ENCODE measurements at regions not wholly inside any gene's neighbourhood (a gene's known extent, or its start where the extent isn't known, plus 50 kb on each side); places are given as distances from the start of the nearest gene placed in this dataset.

DNA sequence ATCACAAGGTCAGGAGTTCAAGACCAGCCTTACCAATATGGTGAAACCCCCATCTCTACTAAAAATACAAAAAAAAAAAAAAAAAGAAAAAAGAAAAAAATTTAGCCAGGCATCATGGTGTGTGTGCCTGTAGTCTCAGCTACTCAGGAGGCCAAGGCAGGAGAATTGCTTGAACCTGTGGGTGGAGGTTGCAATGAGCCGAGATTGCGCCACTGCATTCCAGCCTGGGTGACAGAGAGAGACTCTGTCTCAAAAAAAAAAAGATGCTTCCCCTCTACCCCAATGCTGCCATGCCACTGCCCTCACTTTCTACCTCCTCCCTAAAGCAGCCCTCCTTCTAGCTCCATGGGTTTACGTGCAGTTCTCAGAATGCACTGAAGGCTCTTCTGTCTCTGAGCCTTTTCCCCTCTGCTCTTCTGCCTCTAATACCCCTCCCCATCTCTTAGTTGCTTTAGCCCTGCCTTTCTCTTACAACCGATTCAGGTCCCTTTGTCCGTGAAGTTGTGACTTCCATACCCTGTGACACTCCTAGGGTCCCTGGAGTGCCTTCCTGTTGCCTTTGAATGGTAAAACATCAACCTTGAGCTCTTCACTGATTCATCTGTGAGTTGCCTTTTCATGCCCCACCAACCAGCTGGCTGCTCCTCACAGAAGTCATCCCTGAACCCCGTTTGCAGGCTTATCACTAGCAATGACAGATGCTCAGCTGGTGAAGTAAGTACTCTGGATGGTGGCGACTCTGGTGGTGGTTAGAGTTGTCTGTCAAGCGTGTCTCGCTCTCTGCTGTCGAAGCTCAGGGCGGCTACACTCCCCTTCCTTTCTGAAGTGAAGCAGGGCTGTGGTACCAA is 234.9 kb downstream of the RHOU start:
- TF ChIP-seq CTCF (IDR thresholded peaks at IDR 0.05 in 4 of 5, conservative IDR thresholded peaks at IDR 0.05 in 1 of 5) = no peak
- TF ChIP-seq POLR2A (IDR thresholded peaks at IDR 0.05) = no peak

Data from gastrocnemius medialis (tissue), 4 donors.